ENCODE measurements at regions not wholly inside any gene's neighbourhood (a gene's known extent, or its start where the extent isn't known, plus 50 kb on each side); places are given as distances from the start of the nearest gene placed in this dataset.
"Not testable (repeated sequence)": the region's sequence is repeated elsewhere in the genome, so short reads cannot be mapped to it uniquely, and the experiment has no call there.

DNA sequence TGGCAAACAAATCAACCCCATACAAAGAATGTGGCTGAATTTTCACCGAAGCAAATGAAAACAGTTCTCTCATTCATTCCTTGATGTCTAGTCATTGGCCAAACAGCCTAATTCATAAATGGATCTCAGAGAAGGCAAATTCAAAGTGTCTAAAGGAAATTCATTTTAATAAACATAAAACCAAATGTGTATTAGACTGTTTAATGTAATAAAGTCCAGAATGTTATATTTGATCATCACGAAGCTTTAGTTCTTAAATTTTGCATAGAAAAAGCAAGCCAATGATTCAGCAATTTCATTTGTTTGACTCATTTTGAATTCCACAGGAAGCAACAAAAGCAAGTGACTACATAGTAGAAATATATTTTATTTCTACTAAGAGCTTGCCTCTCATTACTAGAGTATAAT is 379.2 kb upstream of the ADAMTS5 start:
- no peak for DNase-seq

DNA sequence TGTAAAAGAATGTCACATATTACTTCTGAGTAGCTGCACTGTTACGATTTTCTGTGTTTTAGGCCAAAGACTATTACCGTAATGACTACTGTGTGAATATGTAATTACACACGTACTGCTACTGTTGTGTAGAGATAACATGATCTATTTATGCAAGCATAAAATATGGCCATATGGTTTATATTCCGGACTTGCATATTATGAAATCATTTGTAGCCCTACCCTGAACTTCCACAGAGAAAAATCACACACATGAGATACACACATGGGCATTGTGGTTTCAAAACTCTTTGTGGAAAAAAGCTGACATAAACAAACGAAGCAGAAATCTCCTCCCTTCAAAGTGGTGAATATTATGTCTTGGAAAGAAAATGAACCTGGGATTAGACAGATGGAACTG is 373.0 kb upstream of the ADAMTS5 start:
- DNase-seq, result no peak

DNA sequence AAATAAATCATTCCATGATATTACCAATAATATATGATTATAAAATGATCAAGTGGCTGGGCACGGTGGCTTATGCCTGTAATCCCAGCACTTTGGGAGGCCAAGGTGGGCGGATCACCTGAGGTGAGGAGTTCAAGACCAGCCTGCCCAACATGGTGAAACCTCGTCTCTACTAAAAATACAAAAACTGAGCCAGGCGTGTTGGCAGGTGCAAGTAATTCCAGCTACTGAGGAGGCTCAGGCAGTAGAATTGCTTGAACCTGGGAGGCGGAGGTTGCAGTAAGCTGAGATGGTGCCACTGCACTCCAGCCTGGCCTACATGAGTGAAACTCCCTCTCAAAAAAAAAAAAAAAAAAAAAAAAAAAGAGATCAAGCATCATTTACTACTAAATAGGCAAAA is 371.1 kb upstream of the ADAMTS5 start:
- not testable (repeated sequence) for DNase-seq

DNA sequence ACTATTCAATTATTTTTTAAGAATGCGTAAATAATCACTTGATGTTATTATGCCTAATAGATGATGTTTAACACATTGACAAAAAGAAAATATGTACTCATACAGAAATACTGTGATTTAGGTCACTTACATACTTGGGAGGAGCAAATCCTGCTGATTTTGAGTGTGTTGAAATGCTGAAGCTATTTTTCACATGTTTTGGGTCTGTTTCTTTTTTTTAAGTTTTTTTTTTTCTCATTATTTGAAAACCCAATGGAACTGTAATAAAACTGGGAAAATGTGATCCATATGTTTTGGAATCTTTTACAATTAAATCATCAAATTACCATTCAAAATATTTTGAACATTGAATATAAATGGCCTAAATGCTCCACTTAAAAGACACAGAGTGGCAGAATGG is 366.2 kb upstream of the ADAMTS5 start:
- DNase-seq, result no peak

DNA sequence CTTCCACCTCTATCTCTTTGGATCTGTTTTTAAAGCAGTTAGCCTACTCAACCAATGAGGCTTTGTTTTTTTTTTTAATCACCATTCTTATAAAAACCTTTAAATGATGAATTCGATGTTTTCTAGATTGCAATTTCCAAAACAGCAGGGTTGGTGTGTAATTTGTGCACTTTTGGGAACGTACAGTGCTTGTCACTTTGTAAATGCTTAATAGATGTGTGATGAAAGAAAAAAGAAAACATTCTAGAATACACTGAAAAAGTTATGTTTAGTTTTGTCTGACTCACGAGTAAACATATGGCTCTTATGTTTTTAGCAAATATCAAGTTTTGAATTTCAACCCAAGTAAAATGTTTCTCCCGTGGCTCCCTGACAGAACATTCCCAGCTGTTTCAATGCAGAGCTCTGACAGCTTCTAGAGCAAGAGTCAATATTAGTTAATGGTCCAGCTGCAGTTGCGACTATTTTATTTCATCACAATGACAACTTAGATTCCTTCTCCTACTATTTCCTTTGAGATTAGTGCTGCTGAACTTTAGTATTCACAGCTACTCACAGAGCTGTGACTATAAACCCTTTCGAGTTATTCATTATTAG is 362.5 kb upstream of the ADAMTS5 start:
- DNase-seq, result no peak

DNA sequence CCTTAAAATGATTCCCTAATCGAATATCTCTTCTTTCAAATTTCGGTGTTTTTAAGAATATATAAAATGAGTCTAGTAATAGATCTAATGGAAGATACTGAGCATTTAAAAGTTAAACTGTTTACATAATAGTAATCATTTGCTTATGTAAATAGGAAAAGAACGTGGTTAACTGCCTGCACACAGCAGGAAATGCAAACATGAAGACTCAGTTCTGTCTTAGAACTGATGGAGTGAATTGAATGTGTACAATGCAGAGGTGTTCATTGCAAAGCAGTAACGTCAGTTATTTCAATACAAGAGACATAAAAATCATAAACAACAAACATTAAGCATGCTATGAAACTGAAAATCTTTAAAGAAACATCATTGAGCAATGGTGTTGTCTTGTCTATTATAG is 359.4 kb upstream of the ADAMTS5 start:
- no peak for DNase-seq

DNA sequence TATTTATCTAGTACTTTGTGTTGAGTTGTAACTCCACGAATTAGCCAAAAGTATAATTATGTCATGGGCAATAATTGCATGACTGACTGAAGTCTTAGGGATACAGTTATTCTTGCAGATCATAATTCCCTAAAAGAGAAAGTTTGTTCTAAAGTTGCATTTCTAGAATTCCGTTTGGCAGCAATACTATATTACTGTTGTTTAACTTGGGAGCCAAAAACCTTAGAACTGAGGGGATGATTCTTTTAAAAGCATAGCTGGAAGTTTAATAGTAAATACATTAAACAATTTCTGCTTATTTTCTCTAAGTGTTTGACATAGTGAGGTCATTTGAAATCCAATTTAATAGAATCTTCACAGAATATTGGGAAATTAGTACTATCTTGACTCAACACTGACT is 356.4 kb upstream of the ADAMTS5 start:
- no peak for DNase-seq

DNA sequence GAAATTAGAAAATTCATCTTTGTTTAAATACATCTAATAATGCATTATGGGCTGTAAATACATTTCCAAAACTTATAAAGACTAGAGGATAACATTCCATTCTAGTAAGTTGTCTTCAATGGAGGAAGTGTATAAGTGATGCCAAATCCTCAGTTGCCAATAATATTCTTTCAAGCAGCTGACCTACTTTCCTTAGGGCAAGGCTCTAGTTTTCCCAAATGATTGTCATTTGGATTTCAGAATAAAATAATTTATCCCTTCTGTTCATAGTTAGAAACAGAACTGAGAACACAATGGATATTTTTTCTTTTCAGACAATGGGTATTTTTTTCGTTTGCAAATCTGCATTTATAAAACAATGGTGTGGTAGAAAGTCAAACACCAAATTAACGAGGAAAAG is 354.9 kb upstream of the ADAMTS5 start:
- no peak for DNase-seq

DNA sequence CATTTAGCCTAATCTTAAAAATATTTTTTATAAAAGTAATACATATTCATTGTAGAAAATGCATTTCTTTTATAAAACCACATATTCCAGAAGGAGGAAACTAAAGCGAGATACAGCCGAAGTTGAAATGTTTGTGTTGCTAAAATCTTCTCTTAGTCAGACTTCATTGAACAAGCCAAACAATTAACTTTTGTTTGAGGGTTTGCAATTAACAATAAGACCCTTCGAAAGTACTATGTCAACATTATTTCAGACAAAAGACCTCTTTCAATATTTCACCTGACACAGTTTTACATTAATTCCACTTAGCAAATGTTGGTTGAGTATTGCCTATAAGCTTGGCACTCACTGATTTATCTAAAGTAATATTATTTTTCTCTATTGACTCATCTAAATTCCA is 354.0 kb upstream of the ADAMTS5 start:
- DNase-seq, result no peak

DNA sequence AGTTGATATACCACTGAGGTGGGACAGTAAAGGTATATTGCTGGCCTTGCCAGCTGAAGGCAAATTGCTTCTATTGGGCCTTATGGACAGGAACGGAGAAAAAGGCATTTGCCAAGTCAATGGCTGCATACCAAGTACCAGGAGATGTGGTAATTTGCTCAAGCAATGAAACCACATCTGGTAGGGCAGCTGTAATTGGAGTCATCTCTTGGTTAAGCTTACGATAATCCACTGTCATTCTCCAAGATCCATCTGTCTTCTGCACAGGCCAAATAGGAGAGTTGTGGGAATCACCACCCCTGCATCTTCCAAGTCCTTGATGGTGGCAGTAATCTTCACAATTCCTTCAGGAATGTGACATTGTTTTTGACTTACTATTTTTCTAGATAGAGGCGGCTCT is 350.7 kb upstream of the ADAMTS5 start:
- not testable (repeated sequence) for DNase-seq

DNA sequence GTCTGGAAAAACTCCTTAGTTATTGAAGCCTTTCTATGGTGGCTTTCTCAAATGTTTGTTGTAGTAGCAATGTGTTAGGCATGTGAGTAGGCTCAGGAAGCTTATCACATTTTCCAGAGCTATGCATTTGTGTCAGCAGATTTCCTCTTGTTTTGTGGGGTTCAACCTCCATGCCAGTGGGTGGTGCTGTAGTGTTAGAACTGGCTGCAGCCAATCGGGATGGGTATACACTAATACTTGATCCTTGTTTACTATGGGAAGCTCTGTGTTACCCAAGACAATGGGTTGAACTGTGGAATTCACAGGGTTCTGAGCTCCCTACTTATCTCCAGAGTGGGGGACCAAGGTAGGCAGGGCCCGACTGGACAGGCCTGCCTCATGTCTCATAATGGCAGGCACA is 348.5 kb upstream of the ADAMTS5 start:
- peak in 1 of 51 donors; percentile 2 for DNase-seq

DNA sequence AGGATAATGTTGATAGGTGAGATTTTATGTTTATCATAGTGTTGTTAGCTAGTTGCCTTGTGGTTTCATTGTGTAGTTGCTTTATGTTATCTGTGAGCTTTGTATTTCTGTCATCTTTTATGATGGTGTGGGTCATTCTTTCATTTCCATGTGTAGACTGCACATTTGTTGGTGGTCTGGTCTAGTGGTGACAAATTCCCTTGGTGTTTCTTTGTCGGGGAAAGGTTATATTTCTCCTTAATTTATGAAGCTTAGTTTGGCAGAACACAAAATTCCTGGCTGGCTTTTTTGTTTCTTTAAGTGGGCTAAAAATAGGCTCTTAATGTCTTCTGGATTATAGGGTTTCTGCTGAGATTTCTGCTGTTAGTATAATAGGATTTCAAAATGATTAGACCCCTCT is 347.2 kb upstream of the ADAMTS5 start:
- no peak for DNase-seq

DNA sequence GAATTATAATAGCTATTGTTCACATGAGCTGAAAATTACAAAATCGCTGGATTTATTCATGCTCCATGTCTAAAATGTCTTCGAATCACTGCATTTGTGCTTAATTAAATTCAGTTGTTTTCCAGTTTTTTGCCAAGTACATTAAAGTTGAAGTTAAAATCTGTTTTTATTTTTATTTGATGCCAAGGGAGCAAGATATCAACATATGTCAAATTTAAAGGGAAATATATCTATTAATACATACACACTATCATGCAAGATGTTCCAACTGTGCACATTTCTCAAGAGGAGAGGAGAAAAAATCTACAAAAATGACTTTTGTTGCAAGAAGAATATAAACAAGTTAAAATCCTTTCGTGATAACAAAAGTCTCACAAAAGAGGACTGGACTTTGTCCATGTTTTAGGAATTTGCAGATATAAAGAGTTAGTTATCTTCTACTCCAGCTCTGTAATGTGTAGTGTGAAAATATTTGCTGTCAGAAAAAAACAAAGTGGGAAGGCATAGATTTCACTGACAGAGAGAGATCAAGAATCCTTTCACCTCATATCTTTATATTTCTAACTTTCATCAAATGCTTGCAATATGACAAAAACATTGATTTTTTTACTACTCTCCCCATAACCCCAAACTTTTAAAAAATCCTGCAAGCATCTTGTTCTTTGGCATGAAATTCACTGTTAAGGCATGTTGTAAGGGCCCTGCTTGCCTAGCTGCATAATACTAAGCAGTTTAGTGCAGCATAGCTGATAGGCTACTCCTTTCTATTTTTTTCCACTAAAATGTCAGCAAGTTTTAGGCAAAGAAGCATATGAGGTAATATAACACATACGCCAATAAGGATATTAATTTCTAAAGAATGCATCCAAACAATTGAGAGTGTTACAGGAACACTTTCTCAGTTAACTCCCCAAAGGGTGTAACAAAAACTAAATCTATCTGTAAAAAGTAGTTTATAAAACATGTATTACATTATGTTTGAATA is 340.2 kb upstream of the ADAMTS5 start:
- DNase-seq, result no peak

DNA sequence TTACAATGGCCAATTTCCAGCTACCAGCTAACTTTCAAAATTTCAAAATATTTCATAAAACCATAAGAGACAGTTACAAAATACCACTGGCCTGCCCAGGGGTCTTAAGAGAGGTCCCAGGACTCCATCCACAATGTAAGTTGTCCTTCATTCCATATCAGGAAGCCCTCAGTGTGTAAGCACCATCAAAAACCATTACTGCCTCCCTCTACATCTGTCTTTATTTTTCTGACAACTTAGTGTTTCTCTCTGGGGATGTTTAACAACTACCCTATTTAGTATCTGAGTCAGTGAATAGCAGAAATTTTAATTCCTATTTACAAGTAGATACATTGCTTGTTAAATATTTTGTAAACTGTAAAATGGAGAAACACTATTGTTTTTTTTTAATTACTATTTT is 339.3 kb upstream of the ADAMTS5 start:
- no peak for DNase-seq

DNA sequence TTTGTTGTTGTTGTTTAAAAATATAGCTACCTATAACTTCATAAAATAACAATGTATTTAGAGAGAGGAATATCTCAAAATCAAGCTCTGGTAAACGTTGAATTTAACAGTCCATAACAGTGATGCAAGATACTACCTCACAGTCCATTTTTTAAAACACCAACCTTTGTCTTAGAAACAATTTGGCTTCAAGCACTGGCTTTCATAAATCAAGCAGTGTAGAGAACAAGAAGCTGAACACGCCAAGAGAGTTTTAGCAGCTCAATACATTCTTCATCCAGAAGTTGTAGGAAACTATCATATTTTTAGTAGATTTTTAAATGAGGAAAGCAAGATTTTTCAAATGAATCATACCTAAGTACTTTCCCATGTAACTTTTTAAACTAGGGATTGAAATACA is 334.3 kb upstream of the ADAMTS5 start:
- DNase-seq, result no peak

DNA sequence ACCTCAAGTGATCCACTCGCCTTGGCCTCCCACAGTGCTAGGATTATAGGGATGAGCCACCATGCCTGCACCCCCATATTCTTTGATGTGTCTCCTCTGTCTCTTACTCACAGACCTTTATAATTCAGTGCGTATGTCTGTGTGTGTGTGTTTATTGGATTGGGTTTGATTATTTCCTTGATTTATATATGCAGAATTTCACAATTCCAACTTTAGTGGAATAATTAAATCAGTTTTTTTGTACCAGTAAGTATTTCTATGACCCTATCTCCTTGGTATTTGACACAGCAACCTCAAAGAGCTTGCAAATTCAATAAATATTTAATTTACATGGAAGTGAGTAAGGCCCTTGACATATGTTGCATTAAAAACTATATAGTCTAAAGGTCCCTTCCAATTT is 333.9 kb upstream of the ADAMTS5 start:
- DNase-seq, result no peak

DNA sequence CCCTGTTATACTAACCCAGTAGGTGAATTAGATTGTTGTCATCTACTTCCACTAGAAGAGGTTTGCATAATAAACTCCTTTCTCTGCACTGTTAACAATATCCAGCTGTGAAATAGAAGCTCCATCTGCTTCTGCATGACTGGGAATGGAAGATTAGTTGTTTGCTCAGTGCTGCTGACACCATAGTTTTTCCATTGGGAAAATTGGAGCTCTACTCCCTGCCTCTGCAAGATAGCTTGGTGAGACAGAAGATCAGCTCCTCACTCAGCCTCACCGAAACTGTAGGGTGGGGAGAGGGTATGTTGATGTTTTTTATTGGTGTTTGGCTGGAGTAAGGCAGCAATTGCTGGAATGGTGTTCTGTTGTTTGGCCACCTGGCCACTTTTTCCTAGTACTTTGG is 331.6 kb upstream of the ADAMTS5 start:
- no peak for DNase-seq

DNA sequence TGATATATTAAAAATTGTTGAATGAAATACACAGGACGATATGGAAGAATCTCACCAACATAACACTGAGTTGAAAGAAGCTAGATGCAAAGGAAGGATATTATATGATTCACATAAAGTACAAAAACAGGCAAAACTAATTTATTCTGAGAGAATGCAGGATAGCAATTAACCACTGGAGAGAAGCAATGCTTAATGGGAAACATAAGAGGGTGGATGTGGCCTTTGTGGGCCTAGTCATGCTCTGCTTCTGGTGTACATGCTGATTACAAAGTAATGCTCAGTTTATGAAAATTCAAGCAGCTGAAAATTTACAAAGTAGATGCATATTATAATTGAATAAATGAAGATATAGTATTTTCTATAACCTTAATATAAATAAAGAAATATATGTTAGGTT is 326.4 kb upstream of the ADAMTS5 start:
- no peak for DNase-seq

DNA sequence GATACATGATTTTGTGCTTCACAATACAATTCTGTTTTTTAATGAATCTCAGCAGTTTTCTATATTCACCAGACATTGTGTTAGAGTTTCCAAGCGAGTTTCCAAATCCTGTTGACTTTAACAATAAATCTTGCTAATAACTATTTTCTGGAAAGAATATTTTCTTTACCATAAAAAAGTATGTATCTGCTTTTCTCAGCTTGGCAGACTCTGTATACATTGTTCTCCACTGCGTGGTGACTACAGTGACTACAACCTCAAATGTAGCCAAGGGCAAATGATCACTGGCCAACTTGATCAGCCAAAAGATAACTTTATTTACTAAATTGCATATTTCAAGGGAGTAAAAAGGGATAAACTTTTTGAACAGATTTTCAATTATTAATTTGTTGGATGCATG is 325.9 kb upstream of the ADAMTS5 start:
- DNase-seq, result no peak

DNA sequence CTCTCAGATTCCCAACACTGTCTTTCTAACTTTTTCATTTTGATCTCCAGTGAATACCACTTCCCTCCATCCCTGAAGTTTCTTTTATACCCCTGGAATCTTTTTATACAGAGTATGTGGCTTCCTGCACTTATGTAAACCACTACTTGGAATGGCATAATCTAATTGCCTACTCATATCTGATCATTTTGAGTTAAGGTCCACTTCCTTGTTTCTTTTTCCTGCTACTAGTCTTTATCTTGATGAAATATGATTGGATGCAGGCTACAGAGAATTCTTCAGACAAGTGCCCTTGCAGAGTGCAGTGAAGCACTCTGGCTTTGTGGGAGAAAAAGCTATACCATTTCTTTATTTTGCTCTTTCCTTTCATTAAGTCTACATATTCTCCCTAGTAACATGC is 325.3 kb upstream of the ADAMTS5 start:
- DNase-seq, result no peak

DNA sequence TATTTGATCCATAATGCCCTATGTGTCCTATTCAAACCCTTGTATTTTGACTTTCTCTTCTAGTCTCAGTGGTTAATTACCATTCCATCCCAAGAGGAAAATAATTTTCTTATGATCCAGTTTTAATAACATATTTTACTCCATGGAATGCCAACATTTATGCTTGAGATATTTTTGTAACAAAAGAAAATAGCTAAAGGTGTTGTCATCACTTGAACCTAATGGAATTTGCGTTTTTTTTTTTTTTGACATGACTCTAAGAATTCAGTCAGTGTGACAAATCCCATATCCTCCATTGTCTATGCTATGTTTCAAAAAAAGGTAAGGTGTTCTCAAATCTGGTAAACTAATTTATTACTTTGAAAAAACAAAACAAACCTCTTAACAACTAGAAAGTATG is 324.1 kb upstream of the ADAMTS5 start:
- no peak for DNase-seq

DNA sequence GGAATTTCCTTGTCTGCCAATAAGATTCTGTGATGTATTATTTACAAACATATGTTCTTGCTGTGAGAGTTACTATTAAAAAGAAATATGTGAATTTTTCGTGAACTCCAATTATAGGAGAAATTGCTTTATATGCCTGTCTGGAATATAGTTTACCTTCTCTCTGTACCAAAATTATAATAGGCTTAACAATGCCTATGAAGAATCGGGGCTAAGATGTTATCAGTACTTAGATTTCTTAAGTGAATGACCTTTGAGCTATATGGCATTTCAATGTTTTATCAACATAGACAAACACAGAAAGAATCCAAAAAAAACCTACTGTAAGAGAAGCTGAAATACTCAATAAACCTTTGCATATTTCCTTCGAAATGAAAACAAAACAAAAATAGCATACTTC is 323.1 kb upstream of the ADAMTS5 start:
- DNase-seq, result no peak

DNA sequence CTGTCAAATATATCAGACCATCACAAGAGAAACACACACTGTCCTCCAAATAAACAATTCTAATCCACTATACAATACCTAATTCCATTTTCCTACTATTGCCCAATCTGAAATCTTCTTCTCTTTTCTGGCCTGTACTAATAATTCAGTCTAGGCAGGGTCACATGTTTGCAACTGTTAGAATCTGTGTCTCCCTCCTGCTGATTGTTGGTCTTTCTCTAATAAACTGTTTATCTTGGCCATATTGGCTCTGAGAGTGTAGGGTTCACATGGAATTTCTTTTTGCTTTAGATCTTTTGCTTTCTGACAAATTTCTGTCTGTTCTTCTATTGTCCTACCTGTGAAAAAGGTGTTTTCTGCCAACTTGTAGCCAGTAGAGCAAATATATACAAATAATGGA is 319.9 kb upstream of the ADAMTS5 start:
- no peak for DNase-seq
